Tibial nerve (tissue), 4 donors: ENCODE measurements at regions not wholly inside any gene's neighbourhood (a gene's known extent, or its start where the extent isn't known, plus 50 kb on each side); places are given as distances from the start of the nearest gene placed in this dataset.
"Not testable (repeated sequence)": the region's sequence is repeated elsewhere in the genome, so short reads cannot be mapped to it uniquely, and the experiment has no call there.

Experiments used
- DNase-seq, 2 donors: peaks; one replicate each; pipeline ENCODE4 v3.0.0-alpha.2; 2019; ENCODE audit warnings: low spot score in 2 of 2
- H3K27ac ChIP-seq, 4 donors: fragments of 200-600 bp; sonication (generic) in 3 of 4; one replicate each; pipeline ENCODE4 v1.5.1; 2017 to 2019; ENCODE audit warnings: mild to moderate bottlenecking in 1 of 4
- H3K27me3 ChIP-seq, 2 donors: fragments of 200-600 bp; sonication (generic) in 1 of 2; one replicate each; pipeline versions ENCODE4 v1.5.1 to v1.6.0; 2017 to 2019
- H3K36me3 ChIP-seq, 3 donors: fragments of 200-600 bp; sonication (generic); one replicate each; pipeline ENCODE4 v1.5.1; 2018 to 2019
- H3K4me1 ChIP-seq, 4 donors: fragments of 200-600 bp; sonication (generic) in 3 of 4; one replicate each; pipeline ENCODE4 v1.5.1; 2017 to 2019
- H3K4me3 ChIP-seq, 4 donors: fragments of 200-600 bp; sonication (generic) in 3 of 4; one replicate each; pipeline ENCODE4 v1.5.1; 2017 to 2019; ENCODE audit warnings: mild to moderate bottlenecking in 1 of 4, moderate library complexity in 1 of 4
- H3K9me3 ChIP-seq, 4 donors: fragments of 200-600 bp; sonication (generic) in 3 of 4; one replicate each; pipeline ENCODE4 v1.5.1; 2017 to 2019
- CTCF ChIP-seq, 5 experiments: fragments of 200-600 bp in 3 of 5; fragments of 450-650 bp in 2 of 5; sonication (generic) in 3 of 5; IDR thresholded peaks; one replicate each; pipeline ENCODE4 v1.5.1; 2016 to 2019; ENCODE audit warnings: antibody characterized with exemption in 5 of 5, mild to moderate bottlenecking in 3 of 5, moderate library complexity in 2 of 5
- EP300 ChIP-seq, 2 donors: sonication (generic); formaldehyde crosslinking; IDR thresholded peaks; one replicate each; pipeline ENCODE4 v1.6.1; 2017; ENCODE audit warnings: antibody characterized with exemption in 2 of 2, mild to moderate bottlenecking in 1 of 2
- POLR2A ChIP-seq, 2 donors: fragments of 450-650 bp; IDR thresholded peaks; one replicate each; pipeline ENCODE4 v1.6.1; 2017; ENCODE audit warnings: antibody characterized with exemption in 2 of 2, mild to moderate bottlenecking in 2 of 2, moderate library complexity in 2 of 2
- WGBS, 2 donors: methylation state at CpG; one replicate each; pipeline ENCODE4 v1.1.5; 2018; 5-methylcytosine and 5-hydroxymethylcytosine counted together

DNA sequence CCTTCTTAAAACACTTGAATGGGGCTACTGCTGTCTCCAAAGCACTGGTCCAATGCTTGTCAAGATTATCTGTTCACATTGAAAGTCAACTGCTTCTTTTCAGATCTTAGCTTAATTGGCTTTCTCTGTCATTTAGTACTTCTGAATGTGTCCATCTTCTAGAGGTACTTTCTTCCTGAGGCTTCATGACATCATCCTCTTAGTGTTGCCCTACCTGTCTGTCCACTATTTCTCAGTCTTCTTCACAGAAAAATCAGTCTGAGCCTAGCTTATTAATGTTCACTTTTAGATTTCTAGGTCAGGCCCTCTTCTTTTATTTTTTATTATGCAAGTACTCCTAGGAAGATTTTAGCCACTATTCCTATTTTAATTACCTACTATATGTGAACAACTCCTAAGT, 899.9 kb downstream of the DTWD2 start:
- Histone ChIP-seq H3K27ac (no peak overlapping the region), H3K4me1 (no peaks in the 10 kb centered on the region), H3K36me3 (no peaks in the 10 kb centered on the region), H3K27me3 (no peaks in the 10 kb centered on the region), H3K9me3 (no peaks in the 10 kb centered on the region), H3K4me3 (no peak overlapping the region)
- no peak for TF ChIP-seq CTCF (IDR thresholded peaks at IDR 0.05)
- TF ChIP-seq POLR2A (IDR thresholded peaks at IDR 0.05): no peak
- TF ChIP-seq EP300 (IDR thresholded peaks at IDR 0.05): no peak
- DNase-seq: no peak

- 40 to 72% methylated on average over 2 of the region's 2 CpGs for WGBS, 2 donors
- H3K9me3 ChIP-seq: no peaks in the 10 kb centered on the region
- DNase-seq: no peak
- H3K4me1 ChIP-seq: no peaks in the 10 kb centered on the region
- TF ChIP-seq EP300 (IDR thresholded peaks at IDR 0.05) (no peak), POLR2A (IDR thresholded peaks at IDR 0.05) (no peak), CTCF (IDR thresholded peaks at IDR 0.05) (no peak)
- no peak overlapping the region for H3K27ac ChIP-seq
- H3K36me3 ChIP-seq: no peaks in the 10 kb centered on the region
- H3K27me3 ChIP-seq: no peaks in the 10 kb centered on the region
- H3K4me3 ChIP-seq: no peak overlapping the region
Observed at GRCh38 chr5:118076490-118076889, 911.9 kb downstream of the DTWD2 start.

DNA sequence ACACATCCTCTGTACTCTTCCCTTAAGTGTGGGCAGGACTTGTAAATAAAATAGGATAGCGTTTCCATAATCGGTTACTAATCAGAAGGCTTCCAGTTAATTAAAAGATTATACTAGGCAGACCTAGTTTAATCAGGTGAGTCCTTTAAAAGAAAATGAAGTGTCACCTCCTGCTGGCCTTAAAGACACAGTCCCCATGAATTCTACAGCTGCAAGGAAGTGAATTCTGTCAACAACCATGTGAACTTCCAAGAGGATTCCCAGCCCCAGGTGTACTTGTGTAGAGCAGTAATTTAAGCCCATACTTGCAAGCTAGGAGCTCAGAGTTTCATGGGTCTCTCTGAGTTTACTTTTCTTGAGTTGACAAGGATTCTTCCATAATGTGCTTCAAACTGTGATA, 918.3 kb downstream of the DTWD2 start:
- no peak overlapping the region for H3K4me3 ChIP-seq
- H3K36me3 ChIP-seq: no peaks in the 10 kb centered on the region
- no peak overlapping the region for H3K27ac ChIP-seq
- no peak for DNase-seq
- H3K9me3 ChIP-seq: peaks cover 0 to 6% (median 0%) of the 10 kb centered on the region in 4 donors
- TF ChIP-seq CTCF (IDR thresholded peaks at IDR 0.05) (no peak), POLR2A (IDR thresholded peaks at IDR 0.05) (no peak), EP300 (IDR thresholded peaks at IDR 0.05) (no peak)
- 92% methylated on average over 2 of the region's 2 CpGs for WGBS, 2 donors
- H3K4me1 ChIP-seq: no peaks in the 10 kb centered on the region
- H3K27me3 ChIP-seq: no peaks in the 10 kb centered on the region

GRCh38 chr5:118069452-118069851, 918.9 kb downstream of the DTWD2 start:
- no peak overlapping the region for H3K4me3 ChIP-seq
- H3K4me1 ChIP-seq: no peaks in the 10 kb centered on the region
- no peaks in the 10 kb centered on the region for H3K36me3 ChIP-seq
- DNase-seq: no peak
- no peaks in the 10 kb centered on the region for H3K27me3 ChIP-seq
- TF ChIP-seq CTCF (IDR thresholded peaks at IDR 0.05): no peak
- no peak for TF ChIP-seq POLR2A (IDR thresholded peaks at IDR 0.05)
- no peak for TF ChIP-seq EP300 (IDR thresholded peaks at IDR 0.05)
- H3K9me3 ChIP-seq: peaks cover 0 to 6% (median 0%) of the 10 kb centered on the region in 4 donors
- no peak overlapping the region for H3K27ac ChIP-seq

GRCh38 chr5:118068886-118069285, 919.5 kb downstream of the DTWD2 start:
- no peak overlapping the region for H3K4me3 ChIP-seq
- H3K4me1 ChIP-seq: no peaks in the 10 kb centered on the region
- TF ChIP-seq CTCF (IDR thresholded peaks at IDR 0.05) (no peak), POLR2A (IDR thresholded peaks at IDR 0.05) (no peak), EP300 (IDR thresholded peaks at IDR 0.05) (no peak)
- H3K36me3 ChIP-seq: no peaks in the 10 kb centered on the region
- peaks cover 0 to 6% (median 0%) of the 10 kb centered on the region in 4 donors for H3K9me3 ChIP-seq
- no peak overlapping the region for H3K27ac ChIP-seq
- no peaks in the 10 kb centered on the region for H3K27me3 ChIP-seq
- no peak for DNase-seq

DNA sequence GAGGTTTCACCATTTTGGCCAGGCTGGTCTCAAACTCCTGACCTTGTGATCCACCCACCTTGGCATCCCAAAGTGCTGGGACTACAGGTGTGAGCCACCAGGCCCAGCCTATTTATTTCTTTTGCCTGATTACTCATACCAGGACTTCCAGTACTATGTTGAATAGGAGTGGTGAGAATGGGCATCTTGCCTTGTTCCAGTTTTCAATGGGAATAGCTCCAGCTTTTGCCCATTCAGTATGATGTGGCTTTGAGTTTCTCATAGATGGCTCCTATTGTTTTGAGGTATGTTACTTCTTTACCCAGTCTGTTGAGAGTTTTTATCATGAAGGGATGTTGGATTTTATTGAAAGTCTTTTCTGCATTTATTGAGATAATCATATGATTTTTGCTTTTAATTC, 924.5 kb downstream of the DTWD2 start:
- not testable (repeated sequence) for H3K36me3 ChIP-seq, H3K4me3 ChIP-seq, DNase-seq, H3K27ac ChIP-seq, H3K27me3 ChIP-seq, H3K4me1 ChIP-seq
- peaks cover 0 to 21% (median 0%) of the 10 kb centered on the region in 4 donors for H3K9me3 ChIP-seq
